ENCODE measurements at regions not wholly inside any gene's neighbourhood (a gene's known extent, or its start where the extent isn't known, plus 50 kb on each side); places are given as distances from the start of the nearest gene placed in this dataset.

DNA sequence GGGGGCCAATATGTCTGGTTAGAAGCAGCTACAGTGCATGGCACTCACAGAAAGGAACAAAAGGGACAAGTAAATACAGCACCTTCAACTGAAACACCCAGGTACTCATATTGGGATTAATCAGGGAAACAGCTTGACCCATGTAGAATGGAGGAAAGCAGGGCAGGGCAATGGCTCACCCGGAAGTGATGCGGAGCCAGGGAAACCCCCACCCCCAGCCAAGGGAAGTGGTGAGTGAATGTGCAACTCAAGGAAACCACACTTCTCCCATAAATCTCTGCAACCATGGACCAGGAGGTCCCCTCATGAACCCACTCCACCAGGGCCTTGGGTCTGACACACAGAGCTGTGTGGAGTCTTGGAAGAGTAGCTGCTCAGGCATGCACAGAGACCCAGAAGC lies 117.1 kb downstream of the MTHFS start:
- no peak for DNase-seq (ENCODE audit: low read depth in 1 of 2, low spot score in 2 of 2)
- Histone ChIP-seq H3K4me2 (ENCODE audit: insufficient read depth in 1 of 2, low read depth in 2 of 2, low read length in 2 of 2) (no peak overlapping the region), H3K4me1 (replicated peaks in 1 of 4; ENCODE audit: control insufficient read depth in 3 of 4, insufficient read depth in 4 of 4, low read length in 3 of 4) (no peaks in the 10 kb centered on the region), H3K4ac (replicated peaks; ENCODE audit: insufficient read length, low read depth, low read length) (no peak overlapping the region), H3K23me2 (ENCODE audit: low read depth, low read length) (no peaks in the 10 kb centered on the region), H2BK120ac (replicated peaks; ENCODE audit: low read depth, low read length) (no peak overlapping the region), H4K5ac (ENCODE audit: insufficient read length, low read depth, low read length) (no peak overlapping the region), H3K23ac (ENCODE audit: insufficient read length) (no peak overlapping the region), H2BK20ac (ENCODE audit: low read length) (no peak overlapping the region), H2BK15ac (ENCODE audit: low read length) (no peak overlapping the region), H3K56ac (replicated peaks; ENCODE audit: insufficient read length, low read depth, low read length) (no peak overlapping the region), H3K79me1 (ENCODE audit: low read depth, low read length) (no peaks in the 10 kb centered on the region), H3K9me3 (ENCODE audit: insufficient read depth in 2 of 2, low read depth in 1 of 2, low read length in 1 of 2) (no peaks in the 10 kb centered on the region), H2BK12ac (ENCODE audit: low read depth, low read length) (no peak overlapping the region), H3K14ac (ENCODE audit: insufficient read length) (no peak overlapping the region), H3K27ac (ENCODE audit: low read depth, low read length) (no peak overlapping the region), H3K18ac (ENCODE audit: extremely low read depth, low read length) (no peak overlapping the region), H2AK5ac (ENCODE audit: low read depth, low read length) (no peak overlapping the region), H3K36me3 (ENCODE audit: control insufficient read depth in 2 of 4, insufficient read depth in 4 of 4, low read length in 3 of 4) (no peaks in the 10 kb centered on the region), H4K20me1 (replicated peaks in 1 of 2; ENCODE audit: control insufficient read depth in 1 of 2, insufficient read depth in 2 of 2, low read length in 2 of 2) (no peaks in the 10 kb centered on the region), H3K79me2 (ENCODE audit: control insufficient read depth in 1 of 2, insufficient read depth in 2 of 2, low read length in 2 of 2) (no peaks in the 10 kb centered on the region), H3K27me3 (replicated peaks in 1 of 4; ENCODE audit: control insufficient read depth in 3 of 4, extremely low read depth in 1 of 4, insufficient read depth in 3 of 4, low read length in 3 of 4) (no peaks in the 10 kb centered on the region), H3K4me3 (ENCODE audit: extremely low read depth in 1 of 4, insufficient read depth in 2 of 4, low read depth in 3 of 4, low read length in 4 of 4) (no peak overlapping the region), H3K9ac (replicated peaks in 1 of 4; ENCODE audit: extremely low read depth in 1 of 4, low read depth in 3 of 4, low read length in 3 of 4) (no peak overlapping the region), H2AFZ (ENCODE audit: low read length) (no peak overlapping the region; the same call in 1 of the 2 replicates), H4K91ac (replicated peaks; ENCODE audit: insufficient read length, low read length) (no peak overlapping the region), H4K8ac (ENCODE audit: extremely low read depth, insufficient read depth, low read length) (no peak overlapping the region), H2BK5ac (ENCODE audit: low read depth, low read length) (no peak overlapping the region)
- CTCF ChIA-PET (ENCODE audit: partially characterized antibody): interaction anchor here (0.6 to 2.5 kb wide), 5 partner anchors 13 to 213 kb away, joined by 3 to 6 read pairs (median 3); no protein-coding TSS in a partner anchor
- no peak for FAIRE-seq
- no peak for TF ChIP-seq NANOG (IDR thresholded peaks at IDR 0.05; ENCODE audit: insufficient read depth, low read depth, low read length, poor library complexity, severe bottlenecking)
- no peak for TF ChIP-seq RXRA (IDR thresholded peaks at IDR 0.05; ENCODE audit: insufficient read depth, low read depth, low read length)
- TF ChIP-seq TAF7 (optimal IDR thresholded peaks at IDR 0.05; ENCODE audit: borderline replicate concordance, low read depth, low read length): no peak
- TF ChIP-seq HDAC6 (IDR thresholded peaks at IDR 0.05; ENCODE audit: low read depth, low read length): no peak
- TF ChIP-seq RBBP5 (IDR thresholded peaks at IDR 0.05; ENCODE audit: borderline replicate concordance, low read depth, low read length): no peak
- TF ChIP-seq CHD2 (IDR thresholded peaks at IDR 0.05; ENCODE audit: low read length): no peak
- TF ChIP-seq POU5F1 (IDR thresholded peaks at IDR 0.05; ENCODE audit: low read depth, low read length): no peak
- TF ChIP-seq SIRT6 (IDR thresholded peaks at IDR 0.05; ENCODE audit: low read length): no peak
- no peak for TF ChIP-seq HDAC2 (IDR thresholded peaks at IDR 0.05; ENCODE audit: borderline replicate concordance in 1 of 2, low read depth in 2 of 2, low read length in 2 of 2)
- no peak for TF ChIP-seq ZNF274 (IDR thresholded peaks at IDR 0.05; ENCODE audit: borderline replicate concordance, extremely low read depth, low read length)
- TF ChIP-seq SAP30 (IDR thresholded peaks at IDR 0.05; ENCODE audit: insufficient read depth, insufficient replicate concordance, low read length): no peak
- WGBS, 2 experiments (ENCODE audit: extremely low coverage in 1 of 2, insufficient coverage in 1 of 2, insufficient read length in 1 of 2, insufficient replicate concordance in 2 of 2, low coverage in 1 of 2, low lambda C conversion rate in 2 of 2, missing lambda C conversion rate in 1 of 2): 100% methylated on average over 2 of the region's 2 CpGs; no CpG with 5 or more reads in 1 of the 2 experiments
- POLR2A ChIA-PET (ENCODE audit: partially characterized antibody): no interaction called here

All from H1 (cell line).